Suprapubic skin (tissue), 4 donors: ENCODE measurements at regions not wholly inside any gene's neighbourhood (a gene's known extent, or its start where the extent isn't known, plus 50 kb on each side); places are given as distances from the start of the nearest gene placed in this dataset.

Source experiments
- DNase-seq, 2 donors: peaks; one replicate each; pipeline ENCODE4 v3.0.0-alpha.2; 2019; ENCODE audit warnings: low spot score in 2 of 2
- H3K27ac ChIP-seq: fragments of 200-600 bp; sonication (generic); one replicate; pipeline ENCODE4 v1.5.1; 2019
- H3K27me3 ChIP-seq: fragments of 200-600 bp; sonication (generic); one replicate; pipeline ENCODE4 v1.5.1; 2019
- H3K36me3 ChIP-seq: fragments of 200-600 bp; sonication (generic); one replicate; pipeline ENCODE4 v1.5.1; 2019
- H3K4me1 ChIP-seq: fragments of 200-600 bp; sonication (generic); one replicate; pipeline ENCODE4 v1.5.1; 2019
- H3K4me3 ChIP-seq: fragments of 200-600 bp; sonication (generic); one replicate; pipeline ENCODE4 v1.5.1; 2019; ENCODE audit warnings: mild to moderate bottlenecking
- H3K9me3 ChIP-seq: fragments of 200-600 bp; sonication (generic); one replicate; pipeline ENCODE4 v1.5.1; 2019
- CTCF ChIP-seq, 2 donors: fragments of 200-600 bp in 1 of 2; fragments of 450-650 bp in 1 of 2; sonication (generic) in 1 of 2; IDR thresholded peaks; one replicate each; pipeline ENCODE4 v1.5.1; 2016 to 2019; ENCODE audit warnings: antibody characterized with exemption in 2 of 2, mild to moderate bottlenecking in 1 of 2, moderate library complexity in 1 of 2
- EP300 ChIP-seq: sonication (generic); formaldehyde crosslinking; IDR thresholded peaks from one replicate; pipeline ENCODE4 v1.6.1; 2017; ENCODE audit warnings: antibody characterized with exemption
- POLR2A ChIP-seq, 2 donors: fragments of 450-650 bp; IDR thresholded peaks; one replicate each; pipeline ENCODE4 v1.6.1; 2017; ENCODE audit warnings: antibody characterized with exemption in 2 of 2, mild to moderate bottlenecking in 2 of 2, moderate library complexity in 2 of 2
- POLR2AphosphoS5 ChIP-seq, 3 donors: sonication (generic); formaldehyde crosslinking; IDR thresholded peaks; one replicate each; pipeline ENCODE4 v1.6.1; 2017; ENCODE audit warnings: antibody characterized with exemption in 3 of 3
- WGBS: methylation state at CpG from one replicate; pipeline ENCODE4 v1.1.5; 2018; 5-methylcytosine and 5-hydroxymethylcytosine counted together

- WGBS: 92% methylated on average over 4 of the region's 4 CpGs
Measured at GRCh38 chr6:15845492-15845891, 182.7 kb upstream of the DTNBP1 start.

GRCh38 chr6:15843764-15844163, 180.9 kb upstream of the DTNBP1 start:
- Histone ChIP-seq H3K9me3 (no peaks in the 10 kb centered on the region), H3K4me3 (no peak overlapping the region), H3K36me3 (no peaks in the 10 kb centered on the region)

More at GRCh38 chr6:15845492-15845891, 182.7 kb upstream of the DTNBP1 start:
- Histone ChIP-seq H3K36me3 (no peaks in the 10 kb centered on the region), H3K27ac (no peak overlapping the region), H3K4me3 (no peak overlapping the region), H3K9me3 (no peaks in the 10 kb centered on the region), H3K4me1 (no peaks in the 10 kb centered on the region), H3K27me3 (no peaks in the 10 kb centered on the region)
- no peak for DNase-seq
- TF ChIP-seq EP300: no peak
- no peak for TF ChIP-seq POLR2A (IDR thresholded peaks at IDR 0.05)
- TF ChIP-seq POLR2AphosphoS5 (IDR thresholded peaks at IDR 0.05): no peak
- TF ChIP-seq CTCF (IDR thresholded peaks at IDR 0.05): no peak

GRCh38 chr6:15843226-15843625, 180.4 kb upstream of the DTNBP1 start:
- H3K36me3 ChIP-seq: no peaks in the 10 kb centered on the region
- 63% methylated on average over 4 of the region's 4 CpGs for WGBS

More at GRCh38 chr6:15843764-15844163, 180.9 kb upstream of the DTNBP1 start:
- no peak for DNase-seq
- TF ChIP-seq EP300 (no peak), POLR2AphosphoS5 (IDR thresholded peaks at IDR 0.05) (no peak), POLR2A (IDR thresholded peaks at IDR 0.05) (no peak), CTCF (IDR thresholded peaks at IDR 0.05) (no peak)
- H3K27me3 ChIP-seq: no peaks in the 10 kb centered on the region
- no peak overlapping the region for H3K27ac ChIP-seq
- no peaks in the 10 kb centered on the region for H3K4me1 ChIP-seq

GRCh38 chr6:15842727-15843117, 179.9 kb upstream of the DTNBP1 start:
- Histone ChIP-seq H3K9me3 (no peaks in the 10 kb centered on the region), H3K4me3 (no peak overlapping the region), H3K27ac (no peak overlapping the region), H3K36me3 (no peaks in the 10 kb centered on the region), H3K27me3 (no peaks in the 10 kb centered on the region), H3K4me1 (no peaks in the 10 kb centered on the region)
- WGBS: 74% methylated on average over 3 of the region's 3 CpGs
- TF ChIP-seq POLR2AphosphoS5 (IDR thresholded peaks at IDR 0.05) (no peak), EP300 (no peak), CTCF (IDR thresholded peaks at IDR 0.05) (no peak), POLR2A (IDR thresholded peaks at IDR 0.05) (no peak)
- DNase-seq: no peak

More at GRCh38 chr6:15843226-15843625, 180.4 kb upstream of the DTNBP1 start:
- Histone ChIP-seq H3K4me1 (no peaks in the 10 kb centered on the region), H3K9me3 (no peaks in the 10 kb centered on the region), H3K4me3 (no peak overlapping the region), H3K27me3 (no peaks in the 10 kb centered on the region), H3K27ac (no peak overlapping the region)
- no peak for TF ChIP-seq POLR2A (IDR thresholded peaks at IDR 0.05)
- TF ChIP-seq CTCF (IDR thresholded peaks at IDR 0.05): no peak
- no peak for TF ChIP-seq POLR2AphosphoS5 (IDR thresholded peaks at IDR 0.05)
- no peak for TF ChIP-seq EP300
- DNase-seq: no peak

DNA sequence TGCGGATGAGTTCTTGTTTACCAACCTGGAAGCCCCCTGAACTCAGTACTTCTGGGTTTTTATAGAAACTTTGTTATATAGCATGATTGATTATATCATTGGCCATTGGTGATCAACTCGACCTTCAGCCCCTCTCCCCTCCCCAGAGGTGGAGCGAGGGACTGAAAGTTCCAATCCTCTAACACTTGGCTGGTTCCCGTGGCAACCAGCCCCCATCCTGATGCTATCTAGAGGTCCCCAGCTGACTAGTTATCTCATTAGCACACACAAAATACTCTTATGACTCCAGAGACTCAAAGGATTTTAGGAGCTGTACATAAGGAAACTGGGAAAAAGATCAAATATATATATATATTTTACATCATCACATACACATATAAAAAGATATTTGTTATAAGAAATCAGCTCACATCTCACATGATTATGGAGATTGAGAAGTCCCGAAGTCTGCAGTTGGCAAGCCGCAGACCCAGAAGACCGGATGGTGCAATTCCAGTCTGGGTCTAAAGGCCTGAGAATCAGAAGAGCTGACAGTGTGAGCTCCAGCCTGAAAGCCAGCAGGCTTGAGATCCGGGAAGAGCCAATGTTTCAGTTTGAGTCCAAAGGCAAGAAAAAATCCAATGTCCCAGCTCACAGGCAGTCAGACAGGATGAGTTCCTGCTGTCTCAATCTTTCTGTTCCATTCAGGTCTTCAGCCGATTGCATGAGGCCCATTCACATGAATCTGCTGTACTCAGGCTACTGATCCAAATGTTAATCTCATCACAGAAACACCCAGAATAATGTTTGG, 179.3 kb upstream of the DTNBP1 start:
- no peak for TF ChIP-seq CTCF (IDR thresholded peaks at IDR 0.05)
- no peak for TF ChIP-seq EP300
- TF ChIP-seq POLR2A (IDR thresholded peaks at IDR 0.05): no peak
- TF ChIP-seq POLR2AphosphoS5 (IDR thresholded peaks at IDR 0.05): no peak
- DNase-seq: no peak
- no peaks in the 10 kb centered on the region for H3K4me1 ChIP-seq
- no peaks in the 10 kb centered on the region for H3K9me3 ChIP-seq
- no peak overlapping the region for H3K27ac ChIP-seq
- H3K4me3 ChIP-seq: no peak overlapping the region
- no peaks in the 10 kb centered on the region for H3K27me3 ChIP-seq
- H3K36me3 ChIP-seq: no peaks in the 10 kb centered on the region
- WGBS: 69% methylated on average over 9 of the region's 9 CpGs
